CD4-positive, alpha-beta T cell (primary cell): ENCODE measurements at regions not wholly inside any gene's neighbourhood (a gene's known extent, or its start where the extent isn't known, plus 50 kb on each side); places are given as distances from the start of the nearest gene placed in this dataset.

ENCODE experiments used
- ATAC-seq: fragments of 200-7000 bp; cut with Tn5 transposase; one replicate; pipeline ENCODE4 v1.10.0; 2022; ENCODE audit warnings: mild to moderate bottlenecking; ENCODE audit not compliant: poor library complexity
- CTCF ChIA-PET: fragments of 350-600 bp; sonication (Branson Sonifier 250); formaldehyde crosslinking; loops from one replicate; lab custom pipeline; 2021; ENCODE audit warnings: antibody characterized with exemption, inconsistent platforms; lab: Charles Lee
- POLR2A ChIA-PET: fragments of 350-600 bp; sonication (Branson Sonifier 250); formaldehyde crosslinking; loops from one replicate; lab custom pipeline; 2021; ENCODE audit warnings: antibody characterized with exemption, inconsistent platforms; lab: Charles Lee
- DNase-seq, 14 experiments: peaks; one replicate each; pipeline ENCODE4 v3.0.0-alpha.2; 2013 to 2020; ENCODE audit warnings: mixed read lengths in 2 of 14
- H3K27ac ChIP-seq, 2 donors: one replicate each; pipeline versions ENCODE4 v1.5.1 to v1.7.0; 2013; ENCODE audit warnings: low read length in 2 of 2, low read depth in 1 of 2, mild to moderate bottlenecking in 1 of 2
- H3K27me3 ChIP-seq, 2 experiments: 1 replicate in 1 of 2; 2 replicates in 1 of 2; pipeline versions ENCODE4 v1.6.1 to v1.7.0; 2013; ENCODE audit warnings: low read length in 2 of 2, control low read depth in 1 of 2, mild to moderate bottlenecking in 1 of 2, moderate library complexity in 1 of 2; ENCODE audit not compliant: insufficient read depth in 2 of 2, control insufficient read depth in 1 of 2
- H3K36me3 ChIP-seq: one replicate; pipeline ENCODE4 v1.6.1; 2013; ENCODE audit warnings: low read length, control low read depth; ENCODE audit not compliant: insufficient read depth
- H3K4me1 ChIP-seq: one replicate; pipeline ENCODE4 v1.6.1; 2013; ENCODE audit warnings: low read length, control low read depth; ENCODE audit not compliant: insufficient read depth
- H3K4me3 ChIP-seq: one replicate; pipeline ENCODE4 v1.5.1; 2013; ENCODE audit warnings: mild to moderate bottlenecking, low read length, moderate library complexity
- H3K9me3 ChIP-seq, 2 experiments: 1 replicate in 1 of 2; 2 replicates in 1 of 2; pipeline versions ENCODE4 v1.6.1 to v1.7.0; 2013; ENCODE audit warnings: low read length in 2 of 2, mild to moderate bottlenecking in 2 of 2, control low read depth in 1 of 2, moderate library complexity in 1 of 2; ENCODE audit not compliant: control insufficient read depth in 1 of 2, insufficient read depth in 1 of 2
- H3K27ac Mint-ChIP-seq: one replicate; pipeline ENCODE4 v1.8.0; 2020; ENCODE audit warnings: mixed read lengths
- H3K27me3 Mint-ChIP-seq: one replicate; pipeline ENCODE4 v1.8.0; 2021; ENCODE audit warnings: mixed read lengths
- H3K36me3 Mint-ChIP-seq: one replicate; pipeline ENCODE4 v1.8.0; 2021; ENCODE audit warnings: low read depth, mixed read lengths
- H3K4me1 Mint-ChIP-seq: one replicate; pipeline ENCODE4 v1.8.0; 2021; ENCODE audit warnings: low read depth, mixed read lengths
- H3K4me3 Mint-ChIP-seq: one replicate; pipeline ENCODE4 v1.8.0; 2020; ENCODE audit warnings: mild to moderate bottlenecking, mixed read lengths
- H3K9me3 Mint-ChIP-seq: one replicate; pipeline ENCODE4 v1.8.0; 2020; ENCODE audit warnings: mixed read lengths
- intact Hi-C, 2 experiments: fragments of 100-400 bp; cut with DNase I in 1 of 2; cut with micrococcal nuclease in 1 of 2; formaldehyde crosslinking; loops; one replicate each; pipeline versions ENCODE4 v1.15.1 to v1.9.0; 2023 to 2025; cut with DNase I, micrococcal nuclease
- TF ChIP-seq, protein P1 (sequence below): fragments of 200-600 bp; IDR thresholded peaks from one replicate; pipeline ENCODE4 v1.8.0; 2022; ENCODE audit warnings: antibody characterized with exemption, mild to moderate bottlenecking

DNA sequence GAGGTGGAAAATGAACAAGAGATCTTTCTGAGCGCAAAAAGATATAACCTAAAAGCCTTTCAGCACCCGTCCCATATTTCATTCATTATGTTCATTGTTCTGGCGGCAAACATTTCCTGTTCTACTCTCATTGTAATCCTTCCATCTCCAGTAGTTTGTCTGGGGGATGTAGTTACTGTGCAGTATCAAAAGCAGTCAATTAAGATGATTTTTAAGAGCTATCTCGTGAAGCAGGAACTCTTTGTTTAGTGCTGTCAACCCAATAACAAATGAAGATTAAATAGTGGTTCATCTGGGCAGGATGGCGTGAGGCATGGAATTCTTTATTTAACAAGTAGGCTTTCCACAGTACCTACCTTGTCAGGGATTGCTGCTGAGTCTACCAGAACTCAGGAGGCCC is 876.7 kb downstream of the HACE1 start:
- no peak overlapping the region for H3K4me3 Mint-ChIP-seq
- H3K27ac Mint-ChIP-seq = no peak overlapping the region
- intact Hi-C loops = no loop called here
- H3K27me3 ChIP-seq = no peaks in the 10 kb centered on the region
- no peaks in the 10 kb centered on the region for H3K9me3 ChIP-seq
- POLR2A ChIA-PET = no interaction called here
- no peaks in the 10 kb centered on the region for H3K9me3 Mint-ChIP-seq
- H3K36me3 ChIP-seq = no peaks in the 10 kb centered on the region
- no peaks in the 10 kb centered on the region for H3K4me1 ChIP-seq
- H3K27ac ChIP-seq = no peak overlapping the region
- H3K27me3 Mint-ChIP-seq = no peaks in the 10 kb centered on the region
- no peak for ATAC-seq
- CTCF ChIA-PET = no interaction called here
- no peaks in the 10 kb centered on the region for H3K36me3 Mint-ChIP-seq
- TF ChIP-seq, protein P1, sequence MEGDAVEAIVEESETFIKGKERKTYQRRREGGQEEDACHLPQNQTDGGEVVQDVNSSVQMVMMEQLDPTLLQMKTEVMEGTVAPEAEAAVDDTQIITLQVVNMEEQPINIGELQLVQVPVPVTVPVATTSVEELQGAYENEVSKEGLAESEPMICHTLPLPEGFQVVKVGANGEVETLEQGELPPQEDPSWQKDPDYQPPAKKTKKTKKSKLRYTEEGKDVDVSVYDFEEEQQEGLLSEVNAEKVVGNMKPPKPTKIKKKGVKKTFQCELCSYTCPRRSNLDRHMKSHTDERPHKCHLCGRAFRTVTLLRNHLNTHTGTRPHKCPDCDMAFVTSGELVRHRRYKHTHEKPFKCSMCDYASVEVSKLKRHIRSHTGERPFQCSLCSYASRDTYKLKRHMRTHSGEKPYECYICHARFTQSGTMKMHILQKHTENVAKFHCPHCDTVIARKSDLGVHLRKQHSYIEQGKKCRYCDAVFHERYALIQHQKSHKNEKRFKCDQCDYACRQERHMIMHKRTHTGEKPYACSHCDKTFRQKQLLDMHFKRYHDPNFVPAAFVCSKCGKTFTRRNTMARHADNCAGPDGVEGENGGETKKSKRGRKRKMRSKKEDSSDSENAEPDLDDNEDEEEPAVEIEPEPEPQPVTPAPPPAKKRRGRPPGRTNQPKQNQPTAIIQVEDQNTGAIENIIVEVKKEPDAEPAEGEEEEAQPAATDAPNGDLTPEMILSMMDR = no peak
- H3K4me1 Mint-ChIP-seq = no peaks in the 10 kb centered on the region
- no peak overlapping the region for H3K4me3 ChIP-seq
- DNase-seq = no peak

DNA sequence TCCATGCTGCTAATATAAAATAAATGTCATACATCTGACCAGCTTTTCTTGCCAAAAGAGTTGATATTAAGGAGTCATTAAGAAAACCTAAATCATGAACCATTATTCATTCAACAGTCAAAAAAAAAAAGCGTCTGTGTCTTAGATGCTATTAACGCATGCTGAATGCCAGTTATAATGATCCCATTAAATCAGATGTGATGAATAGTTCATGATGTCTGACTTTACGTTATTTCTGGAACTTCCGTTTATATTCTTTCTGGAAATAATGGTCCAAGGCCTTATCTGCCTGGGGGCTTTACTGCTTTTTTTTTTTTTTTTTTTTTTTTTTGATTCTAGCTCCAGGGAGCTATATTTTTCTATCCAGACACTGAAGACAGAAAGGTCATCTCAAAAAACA is 877.1 kb downstream of the HACE1 start:
- Histone ChIP-seq H3K4me3 (no peak overlapping the region), H3K27me3 (no peaks in the 10 kb centered on the region), H3K36me3 (no peaks in the 10 kb centered on the region), H3K9me3 (no peaks in the 10 kb centered on the region), H3K27ac (no peak overlapping the region), H3K4me1 (no peaks in the 10 kb centered on the region)
- H3K36me3 Mint-ChIP-seq = no peaks in the 10 kb centered on the region
- no peaks in the 10 kb centered on the region for H3K27me3 Mint-ChIP-seq
- ATAC-seq = no peak
- H3K9me3 Mint-ChIP-seq = no peaks in the 10 kb centered on the region
- TF ChIP-seq, protein P1 = no peak
- ChIA-PET CTCF (no interaction called here), POLR2A (no interaction called here)
- DNase-seq = no peak
- no peak overlapping the region for H3K4me3 Mint-ChIP-seq
- H3K27ac Mint-ChIP-seq = no peak overlapping the region
- no peaks in the 10 kb centered on the region for H3K4me1 Mint-ChIP-seq
- intact Hi-C loops = no loop called here

DNA sequence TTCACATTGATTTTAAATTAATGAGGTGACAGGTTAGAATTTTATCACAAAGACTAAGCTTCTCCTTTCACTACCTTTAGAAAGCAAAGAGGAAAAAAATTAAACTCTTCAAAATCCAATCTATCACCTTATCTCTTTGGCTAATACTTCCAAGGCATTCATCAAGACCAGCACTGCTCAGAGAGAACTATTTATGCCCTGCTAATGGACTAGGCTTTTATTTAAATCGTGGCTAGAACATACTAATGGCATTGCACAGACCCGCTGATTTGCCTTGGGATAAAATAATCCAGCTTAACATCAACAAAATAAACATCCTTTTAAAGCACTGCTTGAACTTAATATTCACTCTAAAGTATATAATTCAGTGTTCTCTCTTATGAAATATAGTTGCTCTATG is 880.4 kb downstream of the HACE1 start:
- Mint-ChIP-seq H3K27ac (no peak overlapping the region), H3K36me3 (no peaks in the 10 kb centered on the region), H3K4me1 (no peaks in the 10 kb centered on the region), H3K27me3 (no peaks in the 10 kb centered on the region), H3K9me3 (no peaks in the 10 kb centered on the region), H3K4me3 (no peak overlapping the region)
- ChIA-PET CTCF (no interaction called here), POLR2A (no interaction called here)
- intact Hi-C loops = no loop called here
- ATAC-seq = no peak
- Histone ChIP-seq H3K36me3 (no peaks in the 10 kb centered on the region), H3K4me3 (no peak overlapping the region), H3K9me3 (no peaks in the 10 kb centered on the region), H3K4me1 (no peaks in the 10 kb centered on the region), H3K27ac (no peak overlapping the region), H3K27me3 (no peaks in the 10 kb centered on the region)
- TF ChIP-seq, protein P1 = no peak
- DNase-seq = no peak
